ENCODE measurements at regions not wholly inside any gene's neighbourhood (a gene's known extent, or its start where the extent isn't known, plus 50 kb on each side); places are given as distances from the start of the nearest gene placed in this dataset.

DNA sequence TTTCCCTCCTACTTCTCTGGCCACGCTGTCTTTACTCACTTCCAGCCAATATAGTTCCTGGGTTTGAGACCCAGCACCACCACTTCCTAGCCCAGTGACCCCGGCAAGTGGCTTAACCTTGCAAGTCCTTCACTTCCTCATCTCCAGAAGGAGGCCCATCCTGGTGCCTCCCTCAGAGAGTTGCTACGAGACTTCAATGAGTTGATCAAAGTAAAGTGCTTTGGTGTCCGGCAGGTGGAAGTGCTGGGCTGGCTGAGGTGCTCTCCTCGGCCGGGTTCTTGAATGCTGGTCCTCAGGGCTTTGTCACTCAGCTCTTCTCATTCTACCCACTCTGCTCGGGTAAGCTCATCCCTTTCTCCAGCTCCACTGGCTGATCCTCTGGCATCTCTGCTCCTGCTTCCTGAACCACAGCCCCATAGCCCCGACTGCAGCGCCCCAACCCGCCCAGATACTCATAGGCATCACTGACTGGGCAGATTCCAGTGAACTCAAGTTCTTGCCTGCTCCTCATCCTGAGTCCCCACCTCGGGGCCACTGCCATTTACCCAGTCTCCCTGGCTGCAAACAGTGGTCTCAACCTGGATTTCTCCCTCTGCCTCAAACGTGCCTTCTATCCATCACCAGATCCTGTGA, 75.8 kb upstream of the WNT4 start:
- no peaks in the 10 kb centered on the region for H3K4me1 ChIP-seq (ENCODE audit: control insufficient read depth in 2 of 2, insufficient read depth in 2 of 2, low read length in 2 of 2)
- no peak overlapping the region for H3K27ac ChIP-seq (ENCODE audit: low read depth in 2 of 2, low read length in 2 of 2)
- H3K27me3 ChIP-seq (ENCODE audit: control insufficient read depth in 2 of 2, insufficient read depth in 2 of 2, low read length in 2 of 2): peaks cover 0 to 3% of the 10 kb centered on the region in 2 donors
- no peaks in the 10 kb centered on the region for H3K36me3 ChIP-seq (ENCODE audit: control insufficient read depth in 2 of 2, insufficient read depth in 2 of 2, low read length in 2 of 2)
- H3K9ac ChIP-seq (ENCODE audit: low read depth in 1 of 2, low read length in 2 of 2): no peak overlapping the region
- no peak overlapping the region for H3K4me3 ChIP-seq (ENCODE audit: low read length in 2 of 2)
- H3K9me3 ChIP-seq (ENCODE audit: control insufficient read depth in 2 of 2, low read length in 2 of 2): no peaks in the 10 kb centered on the region

- no peak overlapping the region for H3K4me3 ChIP-seq (ENCODE audit: low read length in 2 of 2)
- no peaks in the 10 kb centered on the region for H3K4me1 ChIP-seq (ENCODE audit: control insufficient read depth in 2 of 2, insufficient read depth in 2 of 2, low read length in 2 of 2)
- peaks cover 0 to 3% of the 10 kb centered on the region in 2 donors for H3K27me3 ChIP-seq (ENCODE audit: control insufficient read depth in 2 of 2, insufficient read depth in 2 of 2, low read length in 2 of 2)
- no peaks in the 10 kb centered on the region for H3K9me3 ChIP-seq (ENCODE audit: control insufficient read depth in 2 of 2, low read length in 2 of 2)
- no peak overlapping the region for H3K27ac ChIP-seq (ENCODE audit: low read depth in 2 of 2, low read length in 2 of 2)
- no peak overlapping the region for H3K9ac ChIP-seq (ENCODE audit: low read depth in 1 of 2, low read length in 2 of 2)
- H3K36me3 ChIP-seq (ENCODE audit: control insufficient read depth in 2 of 2, insufficient read depth in 2 of 2, low read length in 2 of 2): no peaks in the 10 kb centered on the region
These were observed 78.4 kb upstream of the WNT4 start for GRCh38 chr1:22221233-22221780.

GRCh38 chr1:22222723-22223122, 79.8 kb upstream of the WNT4 start:
- Histone ChIP-seq H3K27ac (ENCODE audit: low read depth in 2 of 2, low read length in 2 of 2) (no peak overlapping the region), H3K36me3 (ENCODE audit: control insufficient read depth in 2 of 2, insufficient read depth in 2 of 2, low read length in 2 of 2) (no peaks in the 10 kb centered on the region), H3K9ac (ENCODE audit: low read depth in 1 of 2, low read length in 2 of 2) (no peak overlapping the region), H3K4me1 (ENCODE audit: control insufficient read depth in 2 of 2, insufficient read depth in 2 of 2, low read length in 2 of 2) (no peaks in the 10 kb centered on the region), H3K4me3 (ENCODE audit: low read length in 2 of 2) (no peak overlapping the region), H3K27me3 (ENCODE audit: control insufficient read depth in 2 of 2, insufficient read depth in 2 of 2, low read length in 2 of 2) (peaks cover 0 to 3% of the 10 kb centered on the region in 2 donors), H3K9me3 (ENCODE audit: control insufficient read depth in 2 of 2, low read length in 2 of 2) (no peaks in the 10 kb centered on the region)

GRCh38 chr1:22223176-22223575, 80.3 kb upstream of the WNT4 start:
- Histone ChIP-seq H3K9ac (ENCODE audit: low read depth in 1 of 2, low read length in 2 of 2) (no peak overlapping the region), H3K27me3 (ENCODE audit: control insufficient read depth in 2 of 2, insufficient read depth in 2 of 2, low read length in 2 of 2) (peaks cover 0 to 3% of the 10 kb centered on the region in 2 donors), H3K36me3 (ENCODE audit: control insufficient read depth in 2 of 2, insufficient read depth in 2 of 2, low read length in 2 of 2) (no peaks in the 10 kb centered on the region), H3K27ac (ENCODE audit: low read depth in 2 of 2, low read length in 2 of 2) (no peak overlapping the region), H3K9me3 (ENCODE audit: control insufficient read depth in 2 of 2, low read length in 2 of 2) (no peaks in the 10 kb centered on the region), H3K4me1 (ENCODE audit: control insufficient read depth in 2 of 2, insufficient read depth in 2 of 2, low read length in 2 of 2) (no peaks in the 10 kb centered on the region), H3K4me3 (ENCODE audit: low read length in 2 of 2) (no peak overlapping the region)

GRCh38 chr1:22224091-22224490, 81.2 kb upstream of the WNT4 start:
- H3K4me3 ChIP-seq (ENCODE audit: low read length in 2 of 2): no peak overlapping the region

DNA sequence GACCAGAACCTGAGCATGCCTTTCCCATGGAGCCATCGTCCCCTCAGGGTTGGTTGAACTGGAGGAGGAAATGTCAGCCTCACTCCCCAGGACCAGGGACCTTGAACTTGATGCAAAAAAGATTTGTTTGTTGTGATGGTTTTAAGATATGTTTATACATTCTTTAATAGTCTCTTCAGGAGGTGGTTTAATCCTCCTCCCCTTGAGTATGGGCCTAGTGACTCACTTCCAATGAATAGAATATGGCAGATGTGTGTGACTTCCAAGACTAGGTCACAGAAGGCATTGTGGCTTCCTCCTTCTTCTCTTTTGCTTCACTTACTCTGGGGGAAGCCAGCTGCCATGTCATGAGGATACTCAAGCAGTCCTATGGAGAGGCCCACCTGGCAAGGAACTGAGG, 81.7 kb upstream of the WNT4 start:
- Histone ChIP-seq H3K27me3 (ENCODE audit: control insufficient read depth in 2 of 2, insufficient read depth in 2 of 2, low read length in 2 of 2) (peaks cover 0 to 3% of the 10 kb centered on the region in 2 donors), H3K27ac (ENCODE audit: low read depth in 2 of 2, low read length in 2 of 2) (no peak overlapping the region), H3K36me3 (ENCODE audit: control insufficient read depth in 2 of 2, insufficient read depth in 2 of 2, low read length in 2 of 2) (no peaks in the 10 kb centered on the region), H3K4me1 (ENCODE audit: control insufficient read depth in 2 of 2, insufficient read depth in 2 of 2, low read length in 2 of 2) (no peaks in the 10 kb centered on the region), H3K9me3 (ENCODE audit: control insufficient read depth in 2 of 2, low read length in 2 of 2) (no peaks in the 10 kb centered on the region), H3K4me3 (ENCODE audit: low read length in 2 of 2) (no peak overlapping the region), H3K9ac (ENCODE audit: low read depth in 1 of 2, low read length in 2 of 2) (no peak overlapping the region)

More at GRCh38 chr1:22224091-22224490, 81.2 kb upstream of the WNT4 start:
- no peaks in the 10 kb centered on the region for H3K9me3 ChIP-seq (ENCODE audit: control insufficient read depth in 2 of 2, low read length in 2 of 2)
- no peaks in the 10 kb centered on the region for H3K4me1 ChIP-seq (ENCODE audit: control insufficient read depth in 2 of 2, insufficient read depth in 2 of 2, low read length in 2 of 2)
- H3K27me3 ChIP-seq (ENCODE audit: control insufficient read depth in 2 of 2, insufficient read depth in 2 of 2, low read length in 2 of 2): peaks cover 0 to 3% of the 10 kb centered on the region in 2 donors
- H3K27ac ChIP-seq (ENCODE audit: low read depth in 2 of 2, low read length in 2 of 2): no peak overlapping the region
- no peaks in the 10 kb centered on the region for H3K36me3 ChIP-seq (ENCODE audit: control insufficient read depth in 2 of 2, insufficient read depth in 2 of 2, low read length in 2 of 2)
- H3K9ac ChIP-seq (ENCODE audit: low read depth in 1 of 2, low read length in 2 of 2): no peak overlapping the region

- Histone ChIP-seq H3K27ac (ENCODE audit: low read depth in 2 of 2, low read length in 2 of 2) (no peak overlapping the region), H3K4me3 (ENCODE audit: low read length in 2 of 2) (no peak overlapping the region), H3K4me1 (ENCODE audit: control insufficient read depth in 2 of 2, insufficient read depth in 2 of 2, low read length in 2 of 2) (no peaks in the 10 kb centered on the region), H3K36me3 (ENCODE audit: control insufficient read depth in 2 of 2, insufficient read depth in 2 of 2, low read length in 2 of 2) (no peaks in the 10 kb centered on the region), H3K9me3 (ENCODE audit: control insufficient read depth in 2 of 2, low read length in 2 of 2) (no peaks in the 10 kb centered on the region), H3K27me3 (ENCODE audit: control insufficient read depth in 2 of 2, insufficient read depth in 2 of 2, low read length in 2 of 2) (peaks cover 0 to 3% of the 10 kb centered on the region in 2 donors), H3K9ac (ENCODE audit: low read depth in 1 of 2, low read length in 2 of 2) (no peak overlapping the region)
These were observed 83.1 kb upstream of the WNT4 start for GRCh38 chr1:22225858-22226589.

- Histone ChIP-seq H3K4me3 (ENCODE audit: low read length in 2 of 2) (no peak overlapping the region), H3K27me3 (ENCODE audit: control insufficient read depth in 2 of 2, insufficient read depth in 2 of 2, low read length in 2 of 2) (peaks cover 0 to 9% of the 10 kb centered on the region in 2 donors), H3K9me3 (ENCODE audit: control insufficient read depth in 2 of 2, low read length in 2 of 2) (no peaks in the 10 kb centered on the region), H3K4me1 (ENCODE audit: control insufficient read depth in 2 of 2, insufficient read depth in 2 of 2, low read length in 2 of 2) (no peaks in the 10 kb centered on the region), H3K36me3 (ENCODE audit: control insufficient read depth in 2 of 2, insufficient read depth in 2 of 2, low read length in 2 of 2) (no peaks in the 10 kb centered on the region), H3K27ac (ENCODE audit: low read depth in 2 of 2, low read length in 2 of 2) (no peak overlapping the region), H3K9ac (ENCODE audit: low read depth in 1 of 2, low read length in 2 of 2) (no peak overlapping the region)
These were observed 85.2 kb upstream of the WNT4 start for GRCh38 chr1:22228074-22228473.

GRCh38 chr1:22228505-22228911, 85.6 kb upstream of the WNT4 start:
- Histone ChIP-seq H3K27me3 (ENCODE audit: control insufficient read depth in 2 of 2, insufficient read depth in 2 of 2, low read length in 2 of 2) (peaks cover 0 to 9% of the 10 kb centered on the region in 2 donors), H3K9ac (ENCODE audit: low read depth in 1 of 2, low read length in 2 of 2) (no peak overlapping the region), H3K4me3 (ENCODE audit: low read length in 2 of 2) (no peak overlapping the region), H3K9me3 (ENCODE audit: control insufficient read depth in 2 of 2, low read length in 2 of 2) (no peaks in the 10 kb centered on the region), H3K27ac (ENCODE audit: low read depth in 2 of 2, low read length in 2 of 2) (no peak overlapping the region), H3K36me3 (ENCODE audit: control insufficient read depth in 2 of 2, insufficient read depth in 2 of 2, low read length in 2 of 2) (no peaks in the 10 kb centered on the region), H3K4me1 (ENCODE audit: control insufficient read depth in 2 of 2, insufficient read depth in 2 of 2, low read length in 2 of 2) (no peaks in the 10 kb centered on the region)

GRCh38 chr1:22229379-22229778, 86.5 kb upstream of the WNT4 start:
- Histone ChIP-seq H3K36me3 (ENCODE audit: control insufficient read depth in 2 of 2, insufficient read depth in 2 of 2, low read length in 2 of 2) (no peaks in the 10 kb centered on the region), H3K4me1 (ENCODE audit: control insufficient read depth in 2 of 2, insufficient read depth in 2 of 2, low read length in 2 of 2) (no peaks in the 10 kb centered on the region), H3K27me3 (ENCODE audit: control insufficient read depth in 2 of 2, insufficient read depth in 2 of 2, low read length in 2 of 2) (peaks cover 0 to 6% of the 10 kb centered on the region in 2 donors), H3K9me3 (ENCODE audit: control insufficient read depth in 2 of 2, low read length in 2 of 2) (no peaks in the 10 kb centered on the region), H3K27ac (ENCODE audit: low read depth in 2 of 2, low read length in 2 of 2) (no peak overlapping the region), H3K4me3 (ENCODE audit: low read length in 2 of 2) (no peak overlapping the region), H3K9ac (ENCODE audit: low read depth in 1 of 2, low read length in 2 of 2) (no peak overlapping the region)
